ENCODE measurements at regions not wholly inside any gene's neighbourhood (a gene's known extent, or its start where the extent isn't known, plus 50 kb on each side); places are given as distances from the start of the nearest gene placed in this dataset.

- POLR2A ChIA-PET: no interaction called here
- CTCF ChIA-PET: no interaction called here
Measured at GRCh38 chr14:96639550-96639949, 137.4 kb downstream of the PAPOLA start.

GRCh38 chr14:96648506-96649326 lies 146.5 kb downstream of the PAPOLA start:
- no peaks in the 10 kb centered on the region for H3K36me3 ChIP-seq (ENCODE audit: control insufficient read depth in 2 of 2, insufficient read depth in 1 of 2, low read length in 2 of 2)
- POLR2A ChIA-PET: no interaction called here

More at GRCh38 chr14:96639550-96639949, 137.4 kb downstream of the PAPOLA start:
- H3K4me1 ChIP-seq (ENCODE audit: control insufficient read depth, insufficient read depth, low read length): no peaks in the 10 kb centered on the region
- H3K36me3 ChIP-seq (ENCODE audit: control insufficient read depth in 2 of 2, insufficient read depth in 1 of 2, low read length in 2 of 2): no peaks in the 10 kb centered on the region
- H3K4me3 ChIP-seq (ENCODE audit: low read depth, low read length): no peak overlapping the region
- H3K9me3 ChIP-seq (ENCODE audit: control insufficient read depth, insufficient read depth, low read depth, low read length): no peaks in the 10 kb centered on the region
- no peak overlapping the region for H3K27ac ChIP-seq (ENCODE audit: extremely low read depth, low read depth, low read length)
- TF ChIP-seq, protein P1, sequence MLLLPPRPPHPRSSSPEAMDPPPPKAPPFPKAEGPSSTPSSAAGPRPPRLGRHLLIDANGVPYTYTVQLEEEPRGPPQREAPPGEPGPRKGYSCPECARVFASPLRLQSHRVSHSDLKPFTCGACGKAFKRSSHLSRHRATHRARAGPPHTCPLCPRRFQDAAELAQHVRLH (tag by site-specific recombination; IDR thresholded peaks at IDR 0.05): no peak
- TF ChIP-seq, protein P2, sequence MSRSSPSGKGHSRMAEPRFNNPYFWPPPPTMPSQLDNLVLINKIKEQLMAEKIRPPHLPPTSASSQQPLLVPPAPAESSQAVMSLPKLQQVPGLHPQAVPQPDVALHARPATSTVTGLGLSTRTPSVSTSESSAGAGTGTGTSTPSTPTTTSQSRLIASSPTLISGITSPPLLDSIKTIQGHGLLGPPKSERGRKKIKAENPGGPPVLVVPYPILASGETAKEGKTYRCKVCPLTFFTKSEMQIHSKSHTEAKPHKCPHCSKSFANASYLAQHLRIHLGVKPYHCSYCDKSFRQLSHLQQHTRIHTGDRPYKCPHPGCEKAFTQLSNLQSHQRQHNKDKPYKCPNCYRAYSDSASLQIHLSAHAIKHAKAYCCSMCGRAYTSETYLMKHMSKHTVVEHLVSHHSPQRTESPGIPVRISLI (tag by site-specific recombination; IDR thresholded peaks at IDR 0.05): no peak

DNA sequence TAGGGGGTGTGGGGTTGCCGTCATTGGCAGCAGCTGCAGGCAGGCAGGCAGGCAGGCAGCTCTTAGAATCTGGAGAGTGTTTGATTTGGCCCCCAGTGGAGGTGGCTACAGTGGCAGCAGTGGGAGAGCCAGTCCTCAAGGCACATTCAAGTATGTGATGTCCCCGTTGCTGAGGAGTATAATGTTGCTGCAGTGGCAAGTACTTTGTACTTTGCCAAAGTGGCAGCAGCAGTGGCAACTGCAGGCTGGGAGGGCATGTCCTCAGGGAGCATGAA lies 147.1 kb downstream of the PAPOLA start:
- no peaks in the 10 kb centered on the region for H3K36me3 ChIP-seq (ENCODE audit: control insufficient read depth in 2 of 2, insufficient read depth in 1 of 2, low read length in 2 of 2)
- no peak for TF ChIP-seq ZNF658 (tag by site-specific recombination; IDR thresholded peaks at IDR 0.05)
- no peak for TF ChIP-seq ZNF221 (tag by site-specific recombination; IDR thresholded peaks at IDR 0.05; ENCODE audit: borderline replicate concordance)
- TF ChIP-seq ZNF19 (tag by site-specific recombination; IDR thresholded peaks at IDR 0.05; ENCODE audit: low read depth): no peak
- no peak for TF ChIP-seq ZNF585B (tag by site-specific recombination; IDR thresholded peaks at IDR 0.05)
- TF ChIP-seq, protein P3, sequence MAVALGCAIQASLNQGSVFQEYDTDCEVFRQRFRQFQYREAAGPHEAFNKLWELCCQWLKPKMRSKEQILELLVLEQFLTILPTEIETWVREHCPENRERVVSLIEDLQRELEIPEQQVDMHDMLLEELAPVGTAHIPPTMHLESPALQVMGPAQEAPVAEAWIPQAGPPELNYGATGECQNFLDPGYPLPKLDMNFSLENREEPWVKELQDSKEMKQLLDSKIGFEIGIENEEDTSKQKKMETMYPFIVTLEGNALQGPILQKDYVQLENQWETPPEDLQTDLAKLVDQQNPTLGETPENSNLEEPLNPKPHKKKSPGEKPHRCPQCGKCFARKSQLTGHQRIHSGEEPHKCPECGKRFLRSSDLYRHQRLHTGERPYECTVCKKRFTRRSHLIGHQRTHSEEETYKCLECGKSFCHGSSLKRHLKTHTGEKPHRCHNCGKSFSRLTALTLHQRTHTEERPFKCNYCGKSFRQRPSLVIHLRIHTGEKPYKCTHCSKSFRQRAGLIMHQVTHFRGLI (tag by site-specific recombination; IDR thresholded peaks at IDR 0.05): no peak
- no peak for TF ChIP-seq ZSCAN5A (tag by site-specific recombination; IDR thresholded peaks at IDR 0.05)
- no peak for TF ChIP-seq ZNF843 (tag by site-specific recombination; IDR thresholded peaks at IDR 0.05)
- TF ChIP-seq, protein P4, sequence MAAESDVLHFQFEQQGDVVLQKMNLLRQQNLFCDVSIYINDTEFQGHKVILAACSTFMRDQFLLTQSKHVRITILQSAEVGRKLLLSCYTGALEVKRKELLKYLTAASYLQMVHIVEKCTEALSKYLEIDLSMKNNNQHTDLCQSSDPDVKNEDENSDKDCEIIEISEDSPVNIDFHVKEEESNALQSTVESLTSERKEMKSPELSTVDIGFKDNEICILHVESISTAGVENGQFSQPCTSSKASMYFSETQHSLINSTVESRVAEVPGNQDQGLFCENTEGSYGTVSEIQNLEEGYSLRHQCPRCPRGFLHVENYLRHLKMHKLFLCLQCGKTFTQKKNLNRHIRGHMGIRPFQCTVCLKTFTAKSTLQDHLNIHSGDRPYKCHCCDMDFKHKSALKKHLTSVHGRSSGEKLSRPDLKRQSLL (tag by site-specific recombination; IDR thresholded peaks at IDR 0.05): no peak
- TF ChIP-seq ZNF239 (tag by site-specific recombination; IDR thresholded peaks at IDR 0.05): no peak
- TF ChIP-seq, protein P5, sequence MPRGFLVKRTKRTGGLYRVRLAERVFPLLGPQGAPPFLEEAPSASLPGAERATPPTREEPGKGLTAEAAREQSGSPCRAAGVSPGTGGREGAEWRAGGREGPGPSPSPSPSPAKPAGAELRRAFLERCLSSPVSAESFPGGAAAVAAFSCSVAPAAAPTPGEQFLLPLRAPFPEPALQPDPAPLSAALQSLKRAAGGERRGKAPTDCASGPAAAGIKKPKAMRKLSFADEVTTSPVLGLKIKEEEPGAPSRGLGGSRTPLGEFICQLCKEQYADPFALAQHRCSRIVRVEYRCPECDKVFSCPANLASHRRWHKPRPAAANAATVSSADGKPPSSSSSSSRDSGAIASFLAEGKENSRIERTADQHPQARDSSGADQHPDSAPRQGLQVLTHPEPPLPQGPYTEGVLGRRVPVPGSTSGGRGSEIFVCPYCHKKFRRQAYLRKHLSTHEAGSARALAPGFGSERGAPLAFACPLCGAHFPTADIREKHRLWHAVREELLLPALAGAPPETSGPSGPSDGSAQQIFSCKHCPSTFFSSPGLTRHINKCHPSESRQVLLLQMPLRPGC (tag by site-specific recombination; IDR thresholded peaks at IDR 0.05): no peak
- 0 out of 2 replicates have a peak, but pooled peaks cover 2% of the 10 kb centered on the region for H3K9me3 ChIP-seq (ENCODE audit: control insufficient read depth, insufficient read depth, low read depth, low read length)
- ChIA-PET POLR2A (no interaction called here), CTCF (no interaction called here)
- no peak overlapping the region for H3K4me3 ChIP-seq (ENCODE audit: low read depth, low read length)
- no peak overlapping the region for H3K27ac ChIP-seq (ENCODE audit: extremely low read depth, low read depth, low read length)
- H3K4me1 ChIP-seq (ENCODE audit: control insufficient read depth, insufficient read depth, low read length): no peaks in the 10 kb centered on the region

More at GRCh38 chr14:96648506-96649326, 146.5 kb downstream of the PAPOLA start:
- TF ChIP-seq GLIS2 (tag by site-specific recombination; IDR thresholded peaks at IDR 0.05): no peak
- TF ChIP-seq REST (tag by site-specific recombination; IDR thresholded peaks at IDR 0.05): peak; percentile 76
- no peak overlapping the region for H3K4me3 ChIP-seq (ENCODE audit: low read depth, low read length)
- CTCF ChIA-PET: interaction anchor here (0.6 kb wide), 1 partner anchor 1965 kb away, joined by 4 read pairs; no protein-coding TSS in a partner anchor
- no peak overlapping the region for H3K27ac ChIP-seq (ENCODE audit: extremely low read depth, low read depth, low read length)
- H3K4me1 ChIP-seq (ENCODE audit: control insufficient read depth, insufficient read depth, low read length): no peaks in the 10 kb centered on the region
- H3K9me3 ChIP-seq (ENCODE audit: control insufficient read depth, insufficient read depth, low read depth, low read length): 0 out of 2 replicates have a peak, but pooled peaks cover 2% of the 10 kb centered on the region
